Nephron (organoid): ENCODE measurements at regions not wholly inside any gene's neighbourhood (a gene's known extent, or its start where the extent isn't known, plus 50 kb on each side); places are given as distances from the start of the nearest gene placed in this dataset.
"Not testable (repeated sequence)": the region's sequence is repeated elsewhere in the genome, so short reads cannot be mapped to it uniquely, and the experiment has no call there.

Experiments
- H3K27ac Mint-ChIP-seq, 3 experiments: 2 replicates each; pipeline ENCODE4 v1.8.0; 2020; ENCODE audit warnings: mixed read lengths in 3 of 3, mild to moderate bottlenecking in 2 of 3, moderate library complexity in 1 of 3
- H3K27me3 Mint-ChIP-seq: 2 replicates; pipeline ENCODE4 v1.8.0; 2021; ENCODE audit warnings: low read depth, mild to moderate bottlenecking, moderate library complexity, mixed read lengths
- H3K36me3 Mint-ChIP-seq: 2 replicates; pipeline ENCODE4 v1.8.0; 2020; ENCODE audit warnings: low read depth, mixed read lengths
- H3K4me1 Mint-ChIP-seq: 2 replicates; pipeline ENCODE4 v1.8.0; 2020; ENCODE audit warnings: mixed read lengths
- H3K4me3 Mint-ChIP-seq, 3 experiments: 2 replicates each; pipeline ENCODE4 v1.8.0; 2020; ENCODE audit warnings: mild to moderate bottlenecking in 3 of 3, mixed read lengths in 3 of 3, moderate library complexity in 2 of 3
- H3K9me3 Mint-ChIP-seq: 2 replicates; pipeline ENCODE4 v1.8.0; 2020; ENCODE audit warnings: mixed read lengths
- CTCF ChIP-seq, 3 experiments: fragments of 200-600 bp; sonication (generic); IDR thresholded peaks; one replicate each; pipeline ENCODE4 v1.5.0; 2021; ENCODE audit warnings: antibody characterized with exemption in 3 of 3; ENCODE audit not compliant: unreplicated experiment in 3 of 3

GRCh38 chr5:145449794-145450193 lies 385.3 kb downstream of the PRELID2 start:
- no peak overlapping the region for H3K4me3 Mint-ChIP-seq
- no peaks in the 10 kb centered on the region for H3K4me1 Mint-ChIP-seq
- H3K36me3 Mint-ChIP-seq: no peaks in the 10 kb centered on the region
- H3K27me3 Mint-ChIP-seq: no peaks in the 10 kb centered on the region
- H3K9me3 Mint-ChIP-seq: peaks cover 9% of the 10 kb centered on the region
- TF ChIP-seq CTCF (IDR thresholded peaks at IDR 0.05; ENCODE audit: unreplicated experiment in 3 of 3): no peak
- no peak overlapping the region for H3K27ac Mint-ChIP-seq

- H3K36me3 Mint-ChIP-seq, H3K4me1 Mint-ChIP-seq, H3K27ac Mint-ChIP-seq, H3K9me3 Mint-ChIP-seq, H3K4me3 Mint-ChIP-seq, H3K27me3 Mint-ChIP-seq: not testable (repeated sequence)
Observed at GRCh38 chr5:145446875-145447274, 388.3 kb downstream of the PRELID2 start.

GRCh38 chr5:145446412-145446811 lies 388.7 kb downstream of the PRELID2 start:
- Mint-ChIP-seq H3K36me3 (no peaks in the 10 kb centered on the region), H3K27ac (no peak overlapping the region), H3K4me3 (no peak overlapping the region), H3K4me1 (no peaks in the 10 kb centered on the region), H3K9me3 (peaks cover 9% of the 10 kb centered on the region), H3K27me3 (no peaks in the 10 kb centered on the region)
- no peak for TF ChIP-seq CTCF (IDR thresholded peaks at IDR 0.05; ENCODE audit: unreplicated experiment in 3 of 3)

GRCh38 chr5:145445027-145445426 lies 390.1 kb downstream of the PRELID2 start:
- Mint-ChIP-seq H3K27me3 (no peaks in the 10 kb centered on the region), H3K4me3 (no peak overlapping the region), H3K36me3 (no peaks in the 10 kb centered on the region), H3K27ac (no peak overlapping the region), H3K9me3 (peaks cover 9% of the 10 kb centered on the region), H3K4me1 (no peaks in the 10 kb centered on the region)
- no peak for TF ChIP-seq CTCF (IDR thresholded peaks at IDR 0.05; ENCODE audit: unreplicated experiment in 3 of 3)

GRCh38 chr5:145443964-145444363 lies 391.2 kb downstream of the PRELID2 start:
- Mint-ChIP-seq H3K27me3 (no peaks in the 10 kb centered on the region), H3K4me1 (no peaks in the 10 kb centered on the region), H3K36me3 (no peaks in the 10 kb centered on the region), H3K27ac (no peak overlapping the region), H3K9me3 (peaks cover 5% of the 10 kb centered on the region), H3K4me3 (no peak overlapping the region)
- TF ChIP-seq CTCF (IDR thresholded peaks at IDR 0.05; ENCODE audit: unreplicated experiment in 3 of 3): no peak

- no peaks in the 10 kb centered on the region for H3K4me1 Mint-ChIP-seq
- TF ChIP-seq CTCF (IDR thresholded peaks at IDR 0.05; ENCODE audit: unreplicated experiment in 3 of 3): no peak
- H3K9me3 Mint-ChIP-seq: peaks cover 5% of the 10 kb centered on the region
- no peaks in the 10 kb centered on the region for H3K36me3 Mint-ChIP-seq
- H3K27me3 Mint-ChIP-seq: no peaks in the 10 kb centered on the region
- H3K4me3 Mint-ChIP-seq: no peak overlapping the region
- H3K27ac Mint-ChIP-seq: no peak overlapping the region
Observed at GRCh38 chr5:145443366-145443765, 391.8 kb downstream of the PRELID2 start.

GRCh38 chr5:145442661-145443060 lies 392.5 kb downstream of the PRELID2 start:
- H3K27ac Mint-ChIP-seq, H3K4me1 Mint-ChIP-seq, H3K4me3 Mint-ChIP-seq, H3K9me3 Mint-ChIP-seq, H3K27me3 Mint-ChIP-seq, H3K36me3 Mint-ChIP-seq: not testable (repeated sequence)
